K562 (cell line): ENCODE measurements at regions not wholly inside any gene's neighbourhood (a gene's known extent, or its start where the extent isn't known, plus 50 kb on each side); places are given as distances from the start of the nearest gene placed in this dataset.

Experiments used
- BDP1 ChIP-seq: IDR thresholded peaks from 3 replicates; pipeline ENCODE4 v1.6.1; 2011; ENCODE audit not compliant: insufficient read length, insufficient read depth
- CGGBP1 ChIP-seq: fragments of 250-450 bp; sonication (Bioruptor Pico); IDR thresholded peaks from 2 replicates; pipeline ENCODE4 v1.9.0; 2021; ENCODE audit warnings: mild to moderate bottlenecking
- IFI16 ChIP-seq: fragments of 250-450 bp; sonication (Bioruptor Pico); IDR thresholded peaks from 2 replicates; pipeline ENCODE4 v2.1.2; 2022; ENCODE audit warnings: mild to moderate bottlenecking, inconsistent platforms
- JUN ChIP-seq, 2 experiments: sonication (generic) in 1 of 2; formaldehyde crosslinking in 1 of 2; IDR thresholded peaks; 2 replicates each; pipeline versions ENCODE4 v1.6.1 to v1.8.0; 2012 to 2022; ENCODE audit warnings: borderline replicate concordance in 2 of 2, mild to moderate bottlenecking in 2 of 2, improper control_type of control experiment in 1 of 2, low read depth in 1 of 2, low read length in 1 of 2, missing genetic modification reagents in 1 of 2
- KLF1 ChIP-seq: fragments of 450-650 bp; IDR thresholded peaks from 2 replicates; pipeline ENCODE4 v1.6.1; 2016; ENCODE audit warnings: missing genetic modification characterization, missing compliant biosample characterization
- MBD1 ChIP-seq: fragments of 250-450 bp; sonication (Bioruptor Pico); IDR thresholded peaks from 2 replicates; pipeline ENCODE4 v1.8.0; 2022; ENCODE audit warnings: inconsistent platforms
- MYBL2 ChIP-seq, 2 experiments: fragments of 450-650 bp in 1 of 2; sonication (generic) in 1 of 2; formaldehyde crosslinking in 1 of 2; IDR thresholded peaks; 2 replicates each; pipeline versions ENCODE4 v1.6.1 to v1.8.1; 2017 to 2022; ENCODE audit warnings: borderline replicate concordance in 1 of 2, inconsistent platforms in 1 of 2, low read depth in 1 of 2, mild to moderate bottlenecking in 1 of 2, missing genetic modification reagents in 1 of 2, moderate library complexity in 1 of 2
- PHTF2 ChIP-seq: fragments of 250-450 bp; sonication (Bioruptor Pico); IDR thresholded peaks from 2 replicates; pipeline ENCODE4 v1.5.0; 2021; ENCODE audit warnings: mild to moderate bottlenecking
- SNAPC5 ChIP-seq: fragments of 250-450 bp; sonication (Bioruptor Pico); IDR thresholded peaks from 2 replicates; pipeline ENCODE4 v1.8.0; 2021; ENCODE audit warnings: moderate library complexity, mild to moderate bottlenecking, inconsistent platforms
- TCFL5 ChIP-seq: fragments of 250-450 bp; sonication (Bioruptor Pico); conservative IDR thresholded peaks from 2 replicates; pipeline ENCODE4 v1.6.1; 2021; ENCODE audit warnings: mild to moderate bottlenecking, moderate library complexity, matching md5 sums
- ZFX ChIP-seq: sonication (generic); formaldehyde crosslinking; IDR thresholded peaks from 2 replicates; pipeline ENCODE4 v1.8.0; 2022; ENCODE audit warnings: mild to moderate bottlenecking, missing genetic modification reagents, moderate library complexity
- ZNF253 ChIP-seq: fragments of 250-450 bp; sonication (Bioruptor Pico); conservative IDR thresholded peaks from 2 replicates; pipeline ENCODE4 v1.6.1; 2021; ENCODE audit warnings: mild to moderate bottlenecking
- ZNF395 ChIP-seq: fragments of 200-800 bp; sonication (Bioruptor generic); IDR thresholded peaks from 2 replicates; pipeline ENCODE4 v1.6.1; 2017; ENCODE audit warnings: missing genetic modification characterization, missing compliant biosample characterization
- ZNF609 ChIP-seq: sonication (generic); formaldehyde crosslinking; IDR thresholded peaks from 2 replicates; pipeline ENCODE4 v1.8.1; 2023; ENCODE audit warnings: missing genetic modification reagents, mild to moderate bottlenecking, borderline replicate concordance
- ZNF655 ChIP-seq: fragments of 250-450 bp; sonication (Bioruptor Pico); IDR thresholded peaks from 2 replicates; pipeline ENCODE4 v1.5.0; 2021
- ZNF740 ChIP-seq, 3 experiments: fragments of 200-800 bp in 1 of 3; sonication (Bioruptor generic) in 1 of 3; sonication (generic) in 1 of 3; formaldehyde crosslinking in 1 of 3; IDR thresholded peaks; 2 replicates each; pipeline versions ENCODE4 v1.6.1 to v1.8.0; 2016 to 2022; ENCODE audit warnings: mild to moderate bottlenecking in 2 of 3, missing compliant biosample characterization in 2 of 3, missing genetic modification characterization in 2 of 3, missing genetic modification reagents in 1 of 3

- no peak for TF ChIP-seq ZNF609 (CRISPR knock-in tag)
- TF ChIP-seq ZNF655 (CRISPR knock-in tag) = no peak
- no peak for TF ChIP-seq IFI16 (CRISPR knock-in tag)
- TF ChIP-seq MYBL2 (IDR thresholded peaks at IDR 0.05; ENCODE audit: low read depth) = no peak
- no peak for TF ChIP-seq MYBL2 (CRISPR knock-in tag; IDR thresholded peaks at IDR 0.05; ENCODE audit: borderline replicate concordance)
- TF ChIP-seq CGGBP1 (CRISPR knock-in tag) = no peak
- TF ChIP-seq JUN (IDR thresholded peaks at IDR 0.05; ENCODE audit: borderline replicate concordance, low read depth, low read length) = no peak
- no peak for TF ChIP-seq JUN (CRISPR knock-in tag; IDR thresholded peaks at IDR 0.05; ENCODE audit: borderline replicate concordance)
- no peak for TF ChIP-seq TCFL5 (CRISPR knock-in tag)
- no peak for TF ChIP-seq SNAPC5 (CRISPR knock-in tag)
- TF ChIP-seq ZNF395 (CRISPR knock-in tag) = peak; percentile 66; the same call in 1 of the 2 replicates
- no peak for TF ChIP-seq KLF1 (tag)
- no peak for TF ChIP-seq MBD1 (CRISPR knock-in tag)
- TF ChIP-seq ZNF253 (CRISPR knock-in tag) = no peak
- no peak; the same call in 1 of the 2 replicates for TF ChIP-seq ZFX (CRISPR knock-in tag)
- TF ChIP-seq ZNF740 (CRISPR knock-in tag; IDR thresholded peaks at IDR 0.05) = no peak
- TF ChIP-seq ZNF740 (tag; IDR thresholded peaks at IDR 0.05) = 0 out of 4 replicates have a peak, but pooled peaks of 1 of the 2 experiments have one; percentile 25
- no peak for TF ChIP-seq BDP1
- no peak; the same call in 1 of the 2 replicates for TF ChIP-seq PHTF2
These were observed 64.0 kb upstream of the WDR1 start (continued) for GRCh38 chr4:10180603-10180926.
